ENCODE measurements at regions not wholly inside any gene's neighbourhood (a gene's known extent, or its start where the extent isn't known, plus 50 kb on each side); places are given as distances from the start of the nearest gene placed in this dataset.

- no peak for TF ChIP-seq POLR2AphosphoS5 (IDR thresholded peaks at IDR 0.05; ENCODE audit: low read depth, low read length)
- no peak for TF ChIP-seq MAZ (IDR thresholded peaks at IDR 0.05; ENCODE audit: borderline replicate concordance, low read depth, low read length)
- no peak for TF ChIP-seq MAZ (CRISPR knock-in tag; IDR thresholded peaks at IDR 0.05; ENCODE audit: low read depth)
- no peak for TF ChIP-seq ZBTB42 (CRISPR knock-in tag; IDR thresholded peaks at IDR 0.05)
- no peak for TF ChIP-seq CTCF (CRISPR knock-in tag; IDR thresholded peaks at IDR 0.05)
- no peak for TF ChIP-seq ZBTB40 (IDR thresholded peaks at IDR 0.05)
- no peak for TF ChIP-seq ZBTB40 (CRISPR knock-in tag; IDR thresholded peaks at IDR 0.05)
Measured at GRCh38 chr15:38992930-38993329, 428.3 kb upstream of the RASGRP1 start.
